RWPE1 (cell line): ENCODE measurements at regions not wholly inside any gene's neighbourhood (a gene's known extent, or its start where the extent isn't known, plus 50 kb on each side); places are given as distances from the start of the nearest gene placed in this dataset.

ENCODE experiments used
- CTCF ChIA-PET: fragments of 350-600 bp; sonication (Branson Sonifier 250); formaldehyde crosslinking; extraction: SDS; loops from one replicate; lab custom pipeline; 2021; lab: Yijun Ruan, JAX
- POLR2A ChIA-PET: fragments of 400-600 bp; formaldehyde crosslinking; extraction: SDS; loops from one replicate; lab custom pipeline; 2020; ENCODE audit warnings: antibody characterized with exemption; ENCODE audit not compliant: low non-redundant PET; lab: Yijun Ruan, JAX
- DNase-seq: peaks from one replicate; pipeline ENCODE4 v3.0.0; 2012; ENCODE audit warnings: low spot score
- H3K27ac ChIP-seq: fragments of 450-650 bp; 2 replicates; pipeline ENCODE4 v1.5.1; 2017
- TF ChIP-seq, protein P1 (sequence below): fragments of 450-650 bp; conservative IDR thresholded peaks from 2 replicates; pipeline ENCODE4 v1.5.1; 2017; ENCODE audit warnings: low read depth, mild to moderate bottlenecking

DNA sequence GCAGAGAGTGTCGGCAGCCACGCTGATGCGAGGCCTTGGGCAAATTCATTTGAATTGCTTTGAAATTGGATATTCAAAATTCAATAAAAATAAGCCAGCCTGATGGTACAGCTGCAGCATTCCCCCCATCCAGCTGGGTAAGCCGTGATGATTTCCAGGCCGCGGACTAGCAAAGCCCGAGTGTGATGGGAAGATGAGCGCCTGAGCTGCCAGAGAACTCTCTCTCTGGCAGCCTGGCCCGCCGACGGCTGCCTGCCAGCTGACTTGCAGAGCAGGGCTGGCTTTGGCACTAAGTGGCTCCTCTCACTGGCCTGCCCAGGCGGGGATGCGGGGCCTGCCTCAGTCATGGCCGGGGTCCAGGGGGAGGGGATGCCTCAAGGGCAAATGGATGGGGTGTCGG, 268.3 kb upstream of the WWC1 start:
- H3K27ac ChIP-seq: no peak overlapping the region
- ChIA-PET POLR2A (no interaction called here), CTCF (interaction anchor here (0.6 to 1.2 kb wide), 3 partner anchors 9 to 300 kb away, joined by 3 to 4 read pairs (median 3); no protein-coding TSS in a partner anchor)
- TF ChIP-seq, protein P1, sequence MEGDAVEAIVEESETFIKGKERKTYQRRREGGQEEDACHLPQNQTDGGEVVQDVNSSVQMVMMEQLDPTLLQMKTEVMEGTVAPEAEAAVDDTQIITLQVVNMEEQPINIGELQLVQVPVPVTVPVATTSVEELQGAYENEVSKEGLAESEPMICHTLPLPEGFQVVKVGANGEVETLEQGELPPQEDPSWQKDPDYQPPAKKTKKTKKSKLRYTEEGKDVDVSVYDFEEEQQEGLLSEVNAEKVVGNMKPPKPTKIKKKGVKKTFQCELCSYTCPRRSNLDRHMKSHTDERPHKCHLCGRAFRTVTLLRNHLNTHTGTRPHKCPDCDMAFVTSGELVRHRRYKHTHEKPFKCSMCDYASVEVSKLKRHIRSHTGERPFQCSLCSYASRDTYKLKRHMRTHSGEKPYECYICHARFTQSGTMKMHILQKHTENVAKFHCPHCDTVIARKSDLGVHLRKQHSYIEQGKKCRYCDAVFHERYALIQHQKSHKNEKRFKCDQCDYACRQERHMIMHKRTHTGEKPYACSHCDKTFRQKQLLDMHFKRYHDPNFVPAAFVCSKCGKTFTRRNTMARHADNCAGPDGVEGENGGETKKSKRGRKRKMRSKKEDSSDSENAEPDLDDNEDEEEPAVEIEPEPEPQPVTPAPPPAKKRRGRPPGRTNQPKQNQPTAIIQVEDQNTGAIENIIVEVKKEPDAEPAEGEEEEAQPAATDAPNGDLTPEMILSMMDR: no peak
- no peak for DNase-seq

GRCh38 chr5:168024306-168024705, 267.1 kb upstream of the WWC1 start:
- POLR2A ChIA-PET: no interaction called here
- CTCF ChIA-PET: interaction anchor here (0.7 to 1.2 kb wide), 3 partner anchors 23 to 301 kb away, joined by 3 to 5 read pairs (median 4); no protein-coding TSS in a partner anchor
- no peak for DNase-seq
- no peak overlapping the region for H3K27ac ChIP-seq
- TF ChIP-seq, protein P1: no peak

- H3K27ac ChIP-seq: no peak overlapping the region
- DNase-seq: no peak
- ChIA-PET CTCF (interaction anchor here (0.6 kb wide), 1 partner anchor 1323 kb away, joined by 3 read pairs; no protein-coding TSS in a partner anchor), POLR2A (no interaction called here)
- TF ChIP-seq, protein P1: no peak
These were observed 264.4 kb upstream of the WWC1 start for GRCh38 chr5:168027007-168027406.

- TF ChIP-seq, protein P1: no peak
- CTCF ChIA-PET: interaction anchor here (1.2 kb wide), 1 partner anchor 443 kb away, joined by 3 read pairs; no protein-coding TSS in a partner anchor
- POLR2A ChIA-PET: no interaction called here
- no peak for DNase-seq
- no peak overlapping the region for H3K27ac ChIP-seq
These were observed 260.5 kb upstream of the WWC1 start for GRCh38 chr5:168030912-168031311.

- POLR2A ChIA-PET: no interaction called here
- H3K27ac ChIP-seq: no peak overlapping the region
- DNase-seq: no peak
- TF ChIP-seq, protein P1: no peak
- CTCF ChIA-PET: interaction anchor here (0.7 to 1.7 kb wide), 2 partner anchors 11 to 308 kb away, joined by 3 to 4 read pairs; no protein-coding TSS in a partner anchor
These were observed 259.8 kb upstream of the WWC1 start for GRCh38 chr5:168031614-168032013.

- TF ChIP-seq, protein P1: no peak
- POLR2A ChIA-PET: no interaction called here
- no peak for DNase-seq
- H3K27ac ChIP-seq: no peak overlapping the region
- CTCF ChIA-PET: no interaction called here
These were observed 252.4 kb upstream of the WWC1 start for GRCh38 chr5:168039039-168039438.
